IMR-90 (cell line): ENCODE measurements at regions not wholly inside any gene's neighbourhood (a gene's known extent, or its start where the extent isn't known, plus 50 kb on each side); places are given as distances from the start of the nearest gene placed in this dataset.
A peak's percentile ranks its signal among the peaks of the same experiment; 100 is the strongest.

Experiments
- ATAC-seq: fragments of 200-7000 bp; cut with Tn5 transposase; 2 replicates; pipeline ENCODE4 v1.9.1; 2020; ENCODE audit warnings: low read depth, mild to moderate bottlenecking, moderate library complexity
- BruUV-seq: library from RNA; stranded (reverse); fragments of 400-500 nt; replicated peaks from 2 replicates; lab custom pipeline; 2021; lab: Mats Ljungman, UMichigan
- CTCF ChIA-PET: fragments of 300-600 bp; formaldehyde crosslinking; extraction: SDS; loops from one replicate; lab custom pipeline; 2021; ENCODE audit warnings: antibody characterized with exemption; lab: Yijun Ruan, JAX
- POLR2A ChIA-PET: fragments of 300-600 bp; sonication (Branson Sonifier 250); formaldehyde crosslinking; loops from one replicate; lab custom pipeline; 2022; ENCODE audit warnings: antibody characterized with exemption; ENCODE audit not compliant: unreplicated experiment; lab: Charles Lee
- DNase-seq: peaks from one replicate; pipeline ENCODE4 v3.0.0; 2013
- H2AFZ ChIP-seq: replicated peaks from 2 replicates; pipeline ENCODE3; 2013; ENCODE audit warnings: low read length, mild to moderate bottlenecking; ENCODE audit not compliant: poor library complexity
- H2AK5ac ChIP-seq: 2 replicates; pipeline ENCODE4 v1.6.1; 2013; ENCODE audit warnings: low read depth, low read length, inconsistent platforms
- H2AK9ac ChIP-seq: replicated peaks from 2 replicates; pipeline ENCODE3; 2013; ENCODE audit warnings: mild to moderate bottlenecking, low read depth, low read length, moderate library complexity; ENCODE audit not compliant: poor library complexity
- H2BK120ac ChIP-seq: 2 replicates; pipeline ENCODE4 v1.6.1; 2013; ENCODE audit warnings: low read depth, low read length, inconsistent platforms
- H2BK15ac ChIP-seq: 3 replicates; pipeline ENCODE4 v1.6.1; 2013; ENCODE audit warnings: low read depth, low read length, inconsistent platforms
- H2BK20ac ChIP-seq: 2 replicates; pipeline ENCODE4 v1.6.1; 2013; ENCODE audit warnings: low read depth, mild to moderate bottlenecking, inconsistent platforms, low read length, moderate library complexity
- H2BK5ac ChIP-seq: 2 replicates; pipeline ENCODE4 v1.6.1; 2013; ENCODE audit warnings: mild to moderate bottlenecking, low read depth, low read length, inconsistent platforms; ENCODE audit not compliant: poor library complexity, severe bottlenecking
- H3K14ac ChIP-seq: replicated peaks from 2 replicates; pipeline ENCODE4 v1.6.1; 2013; ENCODE audit warnings: low read depth, low read length, inconsistent platforms
- H3K18ac ChIP-seq: 2 replicates; pipeline ENCODE4 v1.6.1; 2013; ENCODE audit warnings: low read depth, low read length, control low read depth
- H3K23ac ChIP-seq: 2 replicates; pipeline ENCODE4 v1.6.1; 2013; ENCODE audit warnings: low read depth, low read length, inconsistent platforms
- H3K27ac ChIP-seq: 2 replicates; pipeline ENCODE4 v1.5.1; 2013; ENCODE audit warnings: mild to moderate bottlenecking, control low read depth, low read length; ENCODE audit not compliant: insufficient read depth
- H3K27me3 ChIP-seq: 2 replicates; pipeline ENCODE4 v1.6.1; 2013; ENCODE audit warnings: low read length; ENCODE audit not compliant: control insufficient read depth, insufficient read depth
- H3K36me3 ChIP-seq: 2 replicates; pipeline ENCODE4 v1.6.1; 2013; ENCODE audit warnings: low read length, mixed read lengths; ENCODE audit not compliant: control insufficient read depth, insufficient read depth
- H3K4ac ChIP-seq: 2 replicates; pipeline ENCODE4 v1.6.1; 2013; ENCODE audit warnings: low read depth, low read length, inconsistent platforms
- H3K4me1 ChIP-seq: 2 replicates; pipeline ENCODE4 v1.6.1; 2013; ENCODE audit warnings: low read length, mixed read lengths; ENCODE audit not compliant: control insufficient read depth, insufficient read depth
- H3K4me2 ChIP-seq: 2 replicates; pipeline ENCODE4 v1.6.1; 2013; ENCODE audit warnings: low read depth, mild to moderate bottlenecking, control low read depth, low read length, moderate library complexity
- H3K4me3 ChIP-seq: 2 replicates; pipeline ENCODE4 v1.5.1; 2013; ENCODE audit warnings: low read depth, mild to moderate bottlenecking, control low read depth, low read length, moderate library complexity; ENCODE audit not compliant: insufficient read depth
- H3K56ac ChIP-seq: 2 replicates; pipeline ENCODE4 v1.6.1; 2013; ENCODE audit warnings: low read length, inconsistent platforms; ENCODE audit not compliant: insufficient read depth; ENCODE audit errors: extremely low read depth
- H3K79me1 ChIP-seq, 2 experiments: 2 replicates each; pipeline ENCODE4 v1.6.1; 2013; ENCODE audit warnings: low read length in 2 of 2, inconsistent platforms in 1 of 2, low read depth in 1 of 2
- H3K9ac ChIP-seq: 2 replicates; pipeline ENCODE4 v1.6.1; 2013; ENCODE audit warnings: low read depth, low read length, control low read depth
- H3K9me1 ChIP-seq: 2 replicates; pipeline ENCODE4 v1.6.1; 2013; ENCODE audit warnings: low read length, inconsistent platforms; ENCODE audit not compliant: insufficient read depth
- H3K9me3 ChIP-seq: 2 replicates; pipeline ENCODE4 v1.6.1; 2013; ENCODE audit warnings: low read length; ENCODE audit not compliant: control insufficient read depth, insufficient read depth
- H4K20me1 ChIP-seq: 2 replicates; pipeline ENCODE4 v1.6.1; 2013; ENCODE audit warnings: low read length, inconsistent platforms; ENCODE audit not compliant: insufficient read depth
- H4K5ac ChIP-seq: 2 replicates; pipeline ENCODE4 v1.6.1; 2013; ENCODE audit warnings: mild to moderate bottlenecking, low read depth, low read length, control low read depth
- H4K8ac ChIP-seq, 2 experiments: 2 replicates each; pipeline ENCODE4 v1.6.1; 2013; ENCODE audit warnings: low read depth in 2 of 2, low read length in 2 of 2, control low read depth in 1 of 2, inconsistent platforms in 1 of 2
- H4K91ac ChIP-seq: 2 replicates; pipeline ENCODE4 v1.6.1; 2013; ENCODE audit warnings: low read depth, low read length, inconsistent platforms; ENCODE audit not compliant: insufficient read depth
- BHLHE40 ChIP-seq: fragments of 150-350 bp; IDR thresholded peaks from 2 replicates; pipeline ENCODE4 v1.6.1; 2016; ENCODE audit warnings: mild to moderate bottlenecking, low read depth, low read length
- CEBPB ChIP-seq: IDR thresholded peaks from 2 replicates; pipeline ENCODE4 v1.6.1; 2012; ENCODE audit warnings: low read depth, low read length, improper control_type of control experiment
- CHD1 ChIP-seq: IDR thresholded peaks from 2 replicates; pipeline ENCODE4 v1.6.1; 2012; ENCODE audit warnings: low read depth, low read length, improper control_type of control experiment
- FOS ChIP-seq: fragments of 150-350 bp; IDR thresholded peaks from 2 replicates; pipeline ENCODE4 v1.6.1; 2016; ENCODE audit warnings: low read depth, low read length
- MAFK ChIP-seq: IDR thresholded peaks from 2 replicates; pipeline ENCODE4 v1.6.1; 2012; ENCODE audit warnings: low read depth, low read length, improper control_type of control experiment
- MAZ ChIP-seq: IDR thresholded peaks from 2 replicates; pipeline ENCODE4 v1.6.1; 2012; ENCODE audit warnings: low read depth, mild to moderate bottlenecking, low read length, improper control_type of control experiment, moderate library complexity, borderline replicate concordance
- MXI1 ChIP-seq: IDR thresholded peaks from 2 replicates; pipeline ENCODE4 v1.6.1; 2012; ENCODE audit warnings: low read depth, mild to moderate bottlenecking, low read length, moderate library complexity, borderline replicate concordance
- NFE2L2 ChIP-seq: fragments of 150-350 bp; IDR thresholded peaks from 2 replicates; pipeline ENCODE4 v1.6.1; 2016; ENCODE audit warnings: low read depth, mild to moderate bottlenecking, low read length
- RAD21 ChIP-seq: IDR thresholded peaks from 2 replicates; pipeline ENCODE4 v1.6.1; 2012; ENCODE audit warnings: low read length, improper control_type of control experiment
- WGBS, 2 experiments: methylation state at CpG; one replicate each; pipeline versions ENCODE4 v1.1.5 to v1.1.7; 2013; ENCODE audit warnings: missing lambda C conversion rate in 2 of 2; ENCODE audit not compliant: insufficient read length in 1 of 2; ENCODE audit errors: extremely low coverage in 2 of 2; 5-methylcytosine and 5-hydroxymethylcytosine counted together
- dilution Hi-C: fragments of 300-500 bp; cut with HindIII; formaldehyde crosslinking; loops from one replicate; pipeline ENCODE4 v1.14.3; 2018; ENCODE audit warnings: low sequenced_read_pairs; ENCODE audit not compliant: unreplicated experiment
- in situ Hi-C: fragments of 300-500 bp; cut with MboI; formaldehyde crosslinking; loops from 3 replicates; pipeline ENCODE4 v1.14.3; 2019; ENCODE audit warnings: low sequenced_read_pairs, inconsistent platforms, mixed read lengths
- intact Hi-C: fragments of 100-400 bp; cut with micrococcal nuclease; formaldehyde crosslinking; loops from 2 replicates; pipeline ENCODE4 v1.10.0; 2022
- TF ChIP-seq, protein P1 (sequence below): fragments of 150-350 bp; IDR thresholded peaks from 2 replicates; pipeline ENCODE4 v1.6.1; 2017; ENCODE audit warnings: mild to moderate bottlenecking, antibody characterized with exemption, low read length, low read depth
- TF ChIP-seq, protein P2 (sequence below): fragments of 150-350 bp; IDR thresholded peaks from 2 replicates; pipeline ENCODE4 v1.6.1; 2016; ENCODE audit warnings: low read depth, mild to moderate bottlenecking, low read length, moderate library complexity, borderline replicate concordance
- TF ChIP-seq, protein P3 (sequence below): conservative IDR thresholded peaks from 2 replicates; pipeline ENCODE4 v1.5.1; 2012; ENCODE audit warnings: mild to moderate bottlenecking, low read depth, low read length, improper control_type of control experiment

DNA sequence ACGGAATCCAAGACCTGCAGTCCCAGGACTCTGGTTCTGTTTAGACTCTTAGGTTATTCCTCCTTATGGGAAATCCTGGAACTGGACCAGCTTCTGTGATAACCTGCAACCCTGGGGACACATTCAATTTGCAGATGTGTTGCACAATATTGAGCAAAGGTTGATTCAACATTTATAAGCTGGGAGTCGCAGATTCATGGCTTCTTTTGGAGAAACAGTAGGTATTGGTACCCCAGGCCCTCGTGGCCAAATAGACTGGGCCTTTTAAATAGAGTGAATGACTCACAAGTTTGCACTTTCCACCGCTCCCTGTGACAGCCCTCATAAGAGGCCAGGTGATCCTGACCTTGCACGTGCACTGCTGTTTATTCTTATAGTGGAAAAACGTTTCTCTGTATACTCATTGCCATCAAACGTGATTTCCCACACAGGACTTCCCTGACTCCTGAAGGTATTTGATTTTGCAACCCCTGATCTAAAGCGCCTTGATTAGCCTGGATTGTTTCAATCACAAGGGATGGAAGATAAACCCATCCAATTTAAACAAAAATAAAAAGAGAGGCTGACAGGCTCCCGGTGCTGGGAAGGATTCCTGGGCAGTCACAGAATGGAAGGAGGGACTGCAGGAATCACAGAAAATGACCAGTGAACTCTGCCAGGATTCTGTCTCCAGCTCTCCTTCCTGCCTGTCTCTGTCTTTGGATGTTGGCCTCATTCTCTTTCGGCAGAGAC, 98.0 kb downstream of the VCPKMT start (continued):
- TF ChIP-seq CHD1 = no peak
- TF ChIP-seq BHLHE40 = peak; percentile 99

DNA sequence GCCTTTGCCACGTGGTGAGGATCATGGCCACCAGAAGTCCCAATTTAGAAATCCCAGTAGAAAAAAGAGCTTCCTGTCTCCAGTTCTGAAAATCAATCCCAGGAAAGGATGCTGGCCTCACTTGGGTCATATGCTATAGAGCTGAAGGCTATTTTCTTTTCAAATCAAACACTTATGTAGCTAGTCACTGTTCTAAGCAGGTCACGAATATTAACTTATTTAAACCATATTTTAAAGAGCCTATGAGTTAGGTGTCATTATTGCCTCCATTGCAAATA, 97.5 kb downstream of the VCPKMT start:
- Histone ChIP-seq H3K9me3 (peaks cover 3% of the 10 kb centered on the region; the same call in 1 of the 2 replicates), H3K4me2 (no peak overlapping the region), H3K23ac (peak overlapping the region; percentile 18; the same call in 1 of the 2 replicates), H4K8ac (peak overlapping the region; percentile 23 to 41; a peak in 2 of 4 replicates), H3K9me1 (no peaks in the 10 kb centered on the region), H3K36me3 (no peaks in the 10 kb centered on the region), H3K4me3 (no peak overlapping the region), H3K79me1 (no peaks in the 10 kb centered on the region), H4K91ac (peak overlapping the region; percentile 43), H3K56ac (peak overlapping the region; percentile 27; the same call in 1 of the 2 replicates), H2BK20ac (peak overlapping the region; percentile 68), H3K14ac (0 out of 2 replicates have a peak overlapping the region, but pooled peaks have one; percentile 23), H4K20me1 (peaks cover 2% of the 10 kb centered on the region; the same call in 1 of the 2 replicates), H2AFZ (peak overlapping the region; percentile 67), H3K9ac (no peak overlapping the region), H3K4ac (peak overlapping the region; percentile 43), H3K27ac (peak overlapping the region; percentile 39), H2BK15ac (peak overlapping the region; percentile 34; the same call in 2 of the 3 replicates), H4K5ac (no peak overlapping the region; the same call in 1 of the 2 replicates), H3K4me1 (peaks cover 14% of the 10 kb centered on the region), H2BK120ac (peak overlapping the region; percentile 66; the same call in 1 of the 2 replicates), H3K27me3 (no peaks in the 10 kb centered on the region), H3K18ac (peak overlapping the region; percentile 0; the same call in 1 of the 2 replicates), H2AK9ac (peak overlapping the region; percentile 7), H2AK5ac (peak overlapping the region; percentile 32; the same call in 1 of the 2 replicates), H2BK5ac (peak overlapping the region; percentile 50)
- in situ Hi-C loops (no loop called here), intact Hi-C loops (no loop called here), dilution Hi-C loops (no loop called here)
- CTCF ChIA-PET = interaction anchor here (1.0 kb wide), 1 partner anchor 166 kb away, joined by 3 read pairs; the partner anchor contains the start of gene NEMF
- POLR2A ChIA-PET = no interaction called here
- DNase-seq (no peak), ATAC-seq (peak; percentile 4; the same call in 1 of the 2 replicates)
- no TSS peak for BruUV-seq
- WGBS, 2 experiments = 33% methylated on average over 1 of the region's 2 CpGs; no CpG with 5 or more reads in 1 of the 2 experiments
- TF ChIP-seq BHLHE40 (no peak), RAD21 (no peak), MAFK (no peak), NFE2L2 (no peak), CHD1 (no peak), MAZ (no peak), CEBPB (no peak), FOS (no peak), MXI1 (no peak)
- TF ChIP-seq, protein P1, sequence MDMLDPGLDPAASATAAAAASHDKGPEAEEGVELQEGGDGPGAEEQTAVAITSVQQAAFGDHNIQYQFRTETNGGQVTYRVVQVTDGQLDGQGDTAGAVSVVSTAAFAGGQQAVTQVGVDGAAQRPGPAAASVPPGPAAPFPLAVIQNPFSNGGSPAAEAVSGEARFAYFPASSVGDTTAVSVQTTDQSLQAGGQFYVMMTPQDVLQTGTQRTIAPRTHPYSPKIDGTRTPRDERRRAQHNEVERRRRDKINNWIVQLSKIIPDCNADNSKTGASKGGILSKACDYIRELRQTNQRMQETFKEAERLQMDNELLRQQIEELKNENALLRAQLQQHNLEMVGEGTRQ = no peak
- TF ChIP-seq, protein P2, sequence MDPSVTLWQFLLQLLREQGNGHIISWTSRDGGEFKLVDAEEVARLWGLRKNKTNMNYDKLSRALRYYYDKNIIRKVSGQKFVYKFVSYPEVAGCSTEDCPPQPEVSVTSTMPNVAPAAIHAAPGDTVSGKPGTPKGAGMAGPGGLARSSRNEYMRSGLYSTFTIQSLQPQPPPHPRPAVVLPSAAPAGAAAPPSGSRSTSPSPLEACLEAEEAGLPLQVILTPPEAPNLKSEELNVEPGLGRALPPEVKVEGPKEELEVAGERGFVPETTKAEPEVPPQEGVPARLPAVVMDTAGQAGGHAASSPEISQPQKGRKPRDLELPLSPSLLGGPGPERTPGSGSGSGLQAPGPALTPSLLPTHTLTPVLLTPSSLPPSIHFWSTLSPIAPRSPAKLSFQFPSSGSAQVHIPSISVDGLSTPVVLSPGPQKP = no peak
- TF ChIP-seq, protein P3, sequence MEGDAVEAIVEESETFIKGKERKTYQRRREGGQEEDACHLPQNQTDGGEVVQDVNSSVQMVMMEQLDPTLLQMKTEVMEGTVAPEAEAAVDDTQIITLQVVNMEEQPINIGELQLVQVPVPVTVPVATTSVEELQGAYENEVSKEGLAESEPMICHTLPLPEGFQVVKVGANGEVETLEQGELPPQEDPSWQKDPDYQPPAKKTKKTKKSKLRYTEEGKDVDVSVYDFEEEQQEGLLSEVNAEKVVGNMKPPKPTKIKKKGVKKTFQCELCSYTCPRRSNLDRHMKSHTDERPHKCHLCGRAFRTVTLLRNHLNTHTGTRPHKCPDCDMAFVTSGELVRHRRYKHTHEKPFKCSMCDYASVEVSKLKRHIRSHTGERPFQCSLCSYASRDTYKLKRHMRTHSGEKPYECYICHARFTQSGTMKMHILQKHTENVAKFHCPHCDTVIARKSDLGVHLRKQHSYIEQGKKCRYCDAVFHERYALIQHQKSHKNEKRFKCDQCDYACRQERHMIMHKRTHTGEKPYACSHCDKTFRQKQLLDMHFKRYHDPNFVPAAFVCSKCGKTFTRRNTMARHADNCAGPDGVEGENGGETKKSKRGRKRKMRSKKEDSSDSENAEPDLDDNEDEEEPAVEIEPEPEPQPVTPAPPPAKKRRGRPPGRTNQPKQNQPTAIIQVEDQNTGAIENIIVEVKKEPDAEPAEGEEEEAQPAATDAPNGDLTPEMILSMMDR = no peak
